HG02973 (cell line): ENCODE measurements at regions not wholly inside any gene's neighbourhood (a gene's known extent, or its start where the extent isn't known, plus 50 kb on each side); places are given as distances from the start of the nearest gene placed in this dataset.

ENCODE experiments used
- ATAC-seq: cut with Tn5 transposase; IDR thresholded peaks from one replicate; pipeline ENCODE4 v1.9.1; 2021; ENCODE audit warnings: moderate library complexity; ENCODE audit not compliant: unreplicated experiment

DNA sequence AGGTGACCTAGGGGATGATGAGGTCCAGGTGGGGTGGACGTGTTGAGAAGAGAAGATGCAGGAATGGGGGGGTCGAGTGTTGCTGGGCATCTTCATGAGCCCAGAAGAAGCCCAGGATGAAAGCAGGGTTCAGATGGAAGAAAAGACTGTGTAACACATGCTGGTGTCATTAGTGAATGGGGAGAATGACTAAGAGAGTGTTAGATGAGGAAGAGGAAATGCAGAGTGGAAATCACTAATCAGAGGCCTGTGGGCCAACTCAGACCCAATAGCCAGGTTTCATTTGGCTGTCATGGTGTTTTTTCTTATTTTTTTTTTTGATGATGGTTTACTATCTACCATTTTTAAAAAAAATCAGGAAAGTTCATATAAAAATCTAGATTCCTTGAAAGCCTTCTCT lies 180.8 kb upstream of the CAMK1G start:
- no peak for ATAC-seq

DNA sequence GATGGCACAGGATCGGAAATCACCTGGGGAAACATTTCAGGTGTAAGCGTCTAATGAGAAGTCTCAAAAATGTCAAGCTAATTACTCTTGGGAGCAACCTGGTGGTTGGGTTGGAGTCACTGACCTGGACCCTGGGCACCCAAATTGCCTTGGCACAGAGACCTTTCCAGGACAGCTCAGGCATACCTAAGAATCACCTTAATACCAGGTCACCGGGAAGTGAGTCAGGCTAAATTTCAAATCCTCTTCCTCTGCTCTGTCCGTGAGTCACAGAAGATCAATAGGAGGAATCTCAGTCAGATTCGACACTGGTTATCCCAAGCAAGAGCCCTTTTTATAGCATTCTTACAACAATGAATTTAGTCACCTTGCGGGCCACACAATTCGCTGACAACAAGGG lies 179.6 kb upstream of the CAMK1G start:
- no peak for ATAC-seq

DNA sequence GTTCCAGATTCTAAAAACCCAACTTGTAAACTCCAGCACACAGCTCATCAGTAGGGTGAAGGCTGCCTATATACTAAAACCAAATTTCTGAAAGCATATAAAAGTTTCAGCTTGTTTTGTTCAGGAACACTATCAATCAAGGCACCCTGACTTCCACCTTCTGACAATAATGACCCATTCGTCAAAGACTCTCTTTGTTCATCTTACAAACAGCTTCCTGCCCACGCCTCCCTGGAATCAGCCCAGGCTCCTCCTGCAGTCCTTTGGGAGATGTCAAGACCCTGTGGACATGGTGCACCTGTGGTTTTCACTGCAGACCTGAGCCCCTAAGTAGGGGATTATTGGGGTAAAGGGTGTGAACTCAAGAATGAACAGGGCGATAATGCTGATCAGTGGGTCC lies 178.9 kb upstream of the CAMK1G start:
- no peak for ATAC-seq

DNA sequence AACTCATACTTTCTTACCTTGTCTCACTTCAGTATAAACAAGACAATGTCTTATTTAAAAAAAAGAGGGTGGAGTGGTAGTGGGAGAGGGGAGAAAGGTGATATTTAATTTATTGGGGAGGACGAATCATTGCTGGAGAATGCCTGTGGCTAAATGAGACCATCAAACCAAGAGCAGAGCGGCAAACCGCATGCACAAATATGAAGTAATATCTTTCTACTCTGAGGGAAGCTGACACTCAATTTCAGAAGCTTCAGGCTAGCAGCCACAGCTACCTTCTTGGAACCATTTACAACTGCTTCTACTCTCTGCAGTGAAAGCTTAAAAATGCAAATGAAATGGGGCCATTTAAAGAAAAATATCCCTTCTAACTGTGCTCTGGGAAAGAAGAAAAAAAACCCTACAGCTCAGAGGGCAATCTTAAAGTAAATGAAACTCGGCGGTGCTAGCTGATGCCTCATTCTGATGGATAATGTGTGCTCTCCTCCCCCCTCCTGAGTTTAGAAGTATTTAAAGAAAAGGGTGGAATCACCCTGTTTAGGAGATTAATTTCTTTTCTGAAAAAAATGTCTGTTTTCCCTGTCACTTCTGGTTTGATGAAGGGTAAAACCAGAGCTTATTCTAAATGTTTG lies 178.2 kb upstream of the CAMK1G start:
- ATAC-seq = no peak

DNA sequence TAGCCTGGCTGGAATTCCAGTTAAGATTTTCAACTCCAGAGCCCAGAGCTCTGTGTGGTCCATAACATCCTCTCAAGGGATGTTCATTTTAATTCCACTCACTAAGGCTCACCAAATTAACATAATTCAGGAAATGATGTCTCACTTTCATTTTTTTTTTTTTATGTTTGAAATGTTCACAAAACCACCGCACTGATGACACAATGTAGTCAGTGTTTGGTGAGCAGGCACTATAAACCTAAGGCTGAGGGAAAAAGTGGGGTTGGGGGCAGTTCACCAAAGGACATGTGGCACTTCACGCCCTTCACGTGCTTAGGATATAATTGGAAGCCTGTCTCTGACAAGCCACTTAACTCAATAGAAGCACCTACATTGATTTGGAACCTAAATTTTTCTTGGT lies 177.3 kb upstream of the CAMK1G start:
- no peak for ATAC-seq

DNA sequence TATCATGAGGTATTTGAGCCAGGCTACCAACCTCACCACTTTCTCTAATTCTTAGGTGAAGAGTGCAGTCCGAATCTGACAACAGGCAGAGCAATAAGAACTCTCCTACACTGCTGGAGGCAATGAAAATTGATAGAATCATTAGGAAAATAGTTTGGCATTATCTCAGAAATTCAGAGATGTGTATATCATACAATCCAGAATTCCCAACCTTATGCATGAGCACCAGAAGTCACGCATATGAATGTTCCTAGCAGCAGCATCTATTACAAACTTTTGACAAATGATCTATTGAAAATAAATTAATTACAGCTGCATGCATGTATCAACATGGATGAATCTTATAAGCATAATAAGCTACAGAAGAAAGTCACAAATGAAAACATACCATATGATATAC lies 176.9 kb upstream of the CAMK1G start:
- ATAC-seq = no peak

DNA sequence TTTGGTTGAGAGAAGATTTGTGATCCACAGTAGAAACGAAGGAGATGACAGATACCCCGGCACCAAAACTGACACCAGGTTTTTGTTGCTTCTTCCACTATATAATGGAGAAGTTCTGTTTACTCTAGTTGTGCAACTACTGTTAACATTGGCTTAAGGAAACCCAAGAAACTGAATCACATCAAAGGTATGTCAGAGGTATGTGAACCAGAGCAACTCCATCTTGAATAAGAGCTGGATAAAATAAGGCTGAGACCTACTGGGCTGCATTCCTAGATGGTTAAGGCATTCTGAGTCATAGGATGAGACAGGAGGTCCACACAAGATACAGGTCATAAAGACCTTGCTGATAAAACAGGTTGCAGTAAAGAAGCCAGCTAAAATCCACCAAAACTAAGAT lies 173.7 kb upstream of the CAMK1G start:
- ATAC-seq = no peak

DNA sequence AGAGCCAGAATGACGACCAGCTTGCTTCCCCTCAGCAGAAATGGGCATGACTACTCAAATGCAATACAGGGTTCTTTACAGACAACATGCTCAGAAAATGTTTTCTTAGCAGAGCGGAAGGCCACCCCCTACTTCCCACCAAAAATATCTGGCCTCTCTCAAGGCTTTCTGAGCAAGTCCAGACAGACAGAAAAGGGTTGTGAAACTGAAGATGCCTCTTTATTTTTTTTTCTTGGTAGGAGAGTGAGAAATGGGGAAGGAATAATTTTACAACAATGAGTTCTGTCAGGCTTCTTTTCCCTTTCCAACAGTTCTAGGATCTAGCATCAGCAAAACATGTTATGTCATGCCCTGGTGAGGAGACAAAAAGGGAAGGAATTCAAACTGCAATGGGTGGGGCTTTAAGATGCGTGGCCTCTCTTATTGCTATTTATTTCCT lies 172.0 kb upstream of the CAMK1G start:
- ATAC-seq = no peak

DNA sequence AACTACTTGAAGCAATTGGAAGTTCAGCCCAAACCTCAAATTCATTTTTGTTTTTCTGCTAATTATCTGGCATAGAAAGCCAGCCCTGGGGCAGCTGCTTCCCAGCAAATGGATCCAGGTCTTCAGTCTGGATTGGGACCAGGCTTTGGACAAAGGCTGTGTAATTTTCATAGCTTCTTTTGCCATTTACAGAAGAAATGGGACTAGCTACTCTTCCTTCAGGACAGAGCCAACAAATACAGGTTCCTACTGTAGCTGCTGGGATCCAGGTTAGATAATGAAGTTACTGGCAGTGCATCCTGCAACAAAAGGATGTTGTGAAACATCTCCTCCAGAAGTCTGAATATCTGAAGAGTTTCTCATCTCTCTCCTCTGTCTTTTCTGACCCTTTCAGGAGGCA lies 171.5 kb upstream of the CAMK1G start:
- no peak for ATAC-seq

DNA sequence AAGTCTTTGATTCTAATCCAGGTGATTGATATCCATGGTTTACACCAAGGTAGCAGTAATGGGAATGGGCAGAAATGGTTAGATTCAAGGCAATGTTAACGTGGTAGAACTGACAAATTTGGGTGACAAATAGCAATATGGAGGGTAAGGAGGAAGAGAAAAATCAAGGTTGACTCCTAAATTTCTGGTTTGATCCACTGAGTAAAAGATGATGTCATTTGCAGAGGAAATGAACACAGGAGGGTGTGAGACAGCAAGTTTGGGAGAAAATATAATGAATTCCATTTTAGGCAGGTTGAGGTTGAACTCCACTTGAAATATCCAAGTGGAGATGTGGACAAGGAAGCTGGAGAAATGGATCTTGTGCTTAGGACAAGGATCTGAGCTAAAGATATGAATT lies 170.9 kb upstream of the CAMK1G start:
- no peak for ATAC-seq

DNA sequence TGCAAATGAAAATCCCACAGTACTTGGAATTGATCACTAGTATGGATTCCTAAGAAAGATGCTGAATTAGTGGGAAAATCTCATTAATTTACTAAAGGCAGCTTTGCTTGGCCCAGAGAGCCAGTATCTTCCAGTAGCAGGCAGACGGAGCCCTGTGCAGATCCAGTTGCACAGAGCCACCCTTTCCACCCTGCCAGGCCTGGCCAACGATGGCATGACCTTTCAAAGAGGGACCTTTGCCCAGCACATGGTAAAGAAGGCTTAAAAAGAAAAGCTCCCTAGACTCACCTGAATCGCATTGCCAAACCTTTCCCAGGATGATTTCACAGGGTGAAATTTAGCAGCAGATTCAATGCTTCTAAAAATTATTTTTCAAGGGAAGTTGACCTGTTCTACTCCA lies 170.5 kb upstream of the CAMK1G start:
- ATAC-seq = no peak

DNA sequence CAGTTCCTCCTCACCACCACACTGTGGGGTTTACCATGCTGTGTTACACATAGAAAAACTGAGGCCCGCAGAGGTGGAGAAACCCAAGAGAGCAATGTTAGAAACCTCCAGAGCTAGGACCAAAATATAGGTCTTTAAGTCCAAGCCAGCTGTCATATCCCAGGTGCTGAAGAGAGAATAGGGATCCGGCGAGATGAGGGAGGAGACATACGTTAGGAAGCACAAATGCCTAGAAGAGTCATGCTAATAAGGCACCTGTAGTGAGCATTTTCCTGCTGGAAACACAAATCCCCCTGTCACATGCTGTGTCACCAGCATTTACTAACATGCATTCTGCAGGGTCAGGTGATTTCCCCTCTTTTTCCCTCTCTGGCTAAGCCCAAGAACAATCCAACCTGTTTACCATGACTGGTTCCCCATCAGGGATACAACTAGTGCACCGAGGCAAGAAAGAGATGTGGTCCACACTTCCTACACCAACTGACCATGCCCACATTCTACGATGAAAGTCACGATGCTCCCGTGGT lies 168.6 kb upstream of the CAMK1G start:
- ATAC-seq = no peak

DNA sequence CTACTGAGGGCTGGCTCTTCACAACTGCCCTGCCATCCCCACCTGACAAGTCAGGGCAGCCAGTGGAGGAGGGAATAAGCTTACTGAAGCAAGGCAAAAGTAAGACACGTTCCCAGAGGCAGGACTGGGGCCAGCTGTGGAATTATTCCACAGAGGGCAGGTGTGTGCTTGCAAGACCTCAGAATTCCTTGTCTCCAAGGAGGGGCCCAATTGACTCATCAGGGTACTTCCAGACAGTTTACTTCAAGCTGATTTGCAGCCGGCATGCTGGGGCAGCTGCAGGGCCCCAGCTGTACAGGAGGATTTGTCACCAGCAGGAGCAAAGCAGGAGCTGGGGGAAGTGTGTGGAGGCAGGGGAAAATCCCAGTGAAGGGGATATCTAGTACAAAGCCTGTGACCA lies 167.5 kb upstream of the CAMK1G start:
- no peak for ATAC-seq

DNA sequence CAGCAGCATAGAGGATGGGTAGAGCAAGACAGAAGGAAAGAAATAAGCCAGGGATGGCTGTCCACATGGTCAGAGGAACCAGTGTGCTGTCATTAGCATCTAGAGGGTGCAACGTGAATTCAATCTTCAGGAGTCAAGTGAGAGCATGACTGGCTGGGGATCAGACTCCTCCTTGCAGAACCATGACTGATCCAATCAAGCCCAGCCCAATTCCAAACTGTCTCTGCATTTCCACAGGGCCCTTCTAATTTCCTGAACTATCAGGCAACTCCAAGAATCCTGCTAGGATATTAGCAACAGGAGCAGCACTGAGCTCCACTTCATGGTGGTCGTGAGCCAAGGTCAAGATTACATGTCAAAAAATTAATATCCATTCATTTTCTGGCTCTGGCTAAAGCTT lies 166.8 kb upstream of the CAMK1G start:
- no peak for ATAC-seq

DNA sequence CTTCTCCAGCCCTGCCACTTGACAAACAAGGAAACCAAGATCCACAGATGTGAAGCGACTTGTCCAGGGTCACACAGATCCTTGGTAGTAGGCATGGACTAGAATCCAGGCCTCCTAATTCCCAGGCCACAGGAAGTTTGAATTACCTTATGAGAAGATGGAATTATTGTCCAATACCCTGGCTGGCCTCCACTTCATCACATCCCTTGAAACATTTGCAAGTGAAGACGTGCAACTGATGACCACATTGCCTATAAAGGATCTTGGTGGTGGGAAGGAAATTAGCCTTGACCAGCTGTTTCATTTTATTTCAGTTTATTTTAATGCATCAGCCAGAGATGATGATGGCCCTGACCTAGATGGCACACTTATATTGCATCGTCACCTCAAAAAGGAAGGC lies 165.8 kb upstream of the CAMK1G start:
- ATAC-seq = no peak

DNA sequence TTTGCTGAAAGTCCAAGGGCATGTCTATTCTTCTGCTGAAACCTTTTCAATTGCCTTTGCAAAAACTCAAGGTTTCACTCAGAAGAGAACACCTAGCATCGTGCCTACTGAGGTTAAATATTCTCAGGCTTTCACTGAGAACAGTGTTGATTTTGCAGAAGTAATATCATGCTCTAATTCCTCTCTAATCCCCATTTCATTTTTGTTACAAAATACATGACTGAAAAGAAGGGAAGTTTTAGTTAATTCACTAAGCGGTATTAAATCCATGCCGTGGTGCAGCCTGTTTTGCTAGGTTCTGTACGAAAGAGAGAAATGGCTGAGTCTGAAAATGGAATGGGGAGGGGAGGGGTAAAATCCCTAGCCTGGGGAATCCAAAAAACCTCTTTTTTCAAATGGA lies 163.2 kb upstream of the CAMK1G start:
- ATAC-seq = no peak

DNA sequence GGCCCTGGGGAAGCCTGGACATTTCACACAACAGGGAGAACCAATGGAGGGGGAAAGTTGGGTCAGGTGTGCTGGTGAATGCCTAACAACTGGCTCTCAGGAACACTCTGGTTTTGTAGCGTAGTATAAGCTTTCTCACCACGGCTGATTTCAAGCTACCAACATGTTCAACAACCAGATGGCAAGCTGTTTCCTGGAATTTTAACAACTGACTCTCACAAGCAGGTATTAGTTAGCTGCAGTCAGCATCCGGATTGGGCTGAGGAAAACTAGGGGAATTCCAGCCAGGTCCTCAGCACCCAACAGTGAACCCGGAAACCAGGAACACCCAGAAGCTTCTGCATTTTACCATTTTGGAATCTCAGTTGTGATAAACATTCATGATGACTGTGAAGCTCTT lies 162.3 kb upstream of the CAMK1G start:
- ATAC-seq = no peak

DNA sequence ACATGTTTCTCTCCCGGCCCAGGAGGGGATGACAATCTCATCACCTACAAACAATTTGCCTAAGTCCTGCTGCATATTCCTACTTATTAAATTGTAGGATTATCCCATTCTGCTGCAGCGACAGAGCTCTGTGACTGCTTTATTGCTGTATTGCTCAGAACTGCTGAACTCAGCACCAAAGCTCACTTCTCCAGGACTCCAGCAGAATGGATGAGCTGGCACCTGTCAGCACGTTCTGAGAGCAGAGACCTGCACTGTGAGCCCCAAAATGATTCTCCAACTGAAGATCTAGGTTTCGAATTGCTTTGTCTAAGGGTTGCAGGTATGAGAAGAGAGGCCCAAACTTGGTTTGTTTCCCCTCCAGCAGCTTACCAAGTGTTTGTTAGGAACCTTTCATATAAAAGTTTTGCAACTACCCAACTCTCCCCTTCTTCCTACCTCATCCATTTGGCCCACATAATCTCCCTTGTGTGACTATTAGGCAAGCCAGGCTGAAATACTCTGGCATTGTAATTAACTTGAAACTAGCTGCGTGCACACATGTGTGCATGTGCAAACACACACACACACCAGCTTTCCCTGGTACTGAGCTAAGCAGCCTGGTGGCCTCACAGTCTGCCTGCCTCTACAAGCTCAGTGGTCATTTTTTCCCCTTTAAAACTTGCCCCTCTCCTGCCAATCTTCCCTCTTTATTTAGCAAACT lies 161.4 kb upstream of the CAMK1G start:
- no peak for ATAC-seq

DNA sequence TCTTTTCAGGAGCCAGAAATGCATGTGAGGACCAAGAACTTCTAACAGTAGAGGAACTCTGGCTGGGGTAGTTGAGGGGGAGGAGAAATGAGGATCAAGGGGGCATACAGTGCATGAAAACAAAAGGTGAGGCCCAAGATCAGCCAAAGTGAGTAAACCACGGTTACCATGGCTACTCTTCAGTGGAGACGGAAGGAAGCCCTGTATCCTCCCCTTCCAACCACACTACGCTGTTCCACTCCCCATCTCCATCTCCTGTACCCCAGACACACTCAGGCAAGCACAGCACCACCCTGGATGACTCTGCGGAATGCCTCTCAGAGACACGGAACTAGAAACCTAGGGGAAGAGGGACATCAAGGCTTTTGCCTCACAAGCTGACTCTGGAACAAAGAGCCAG lies 157.6 kb upstream of the CAMK1G start:
- ATAC-seq = no peak

DNA sequence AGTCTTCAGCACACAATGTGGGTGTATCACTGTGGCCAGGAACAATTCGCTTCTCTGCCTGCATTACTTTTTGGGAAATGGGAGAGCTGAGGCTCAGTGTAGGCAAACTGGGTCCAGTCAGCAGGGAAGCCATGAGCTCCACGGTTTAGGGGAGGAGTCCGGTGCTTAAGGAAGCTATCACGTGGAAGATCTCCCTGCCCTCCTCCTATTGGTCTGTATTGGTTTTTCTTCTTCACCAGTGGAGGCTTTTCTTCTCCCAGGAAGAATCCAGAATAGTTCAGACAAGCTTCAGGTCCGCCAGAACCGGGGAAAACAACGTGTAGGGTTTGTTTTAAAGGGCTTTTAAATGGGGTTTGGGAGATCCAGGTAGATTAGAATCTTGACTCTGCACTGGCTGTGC lies 156.2 kb upstream of the CAMK1G start:
- no peak for ATAC-seq

DNA sequence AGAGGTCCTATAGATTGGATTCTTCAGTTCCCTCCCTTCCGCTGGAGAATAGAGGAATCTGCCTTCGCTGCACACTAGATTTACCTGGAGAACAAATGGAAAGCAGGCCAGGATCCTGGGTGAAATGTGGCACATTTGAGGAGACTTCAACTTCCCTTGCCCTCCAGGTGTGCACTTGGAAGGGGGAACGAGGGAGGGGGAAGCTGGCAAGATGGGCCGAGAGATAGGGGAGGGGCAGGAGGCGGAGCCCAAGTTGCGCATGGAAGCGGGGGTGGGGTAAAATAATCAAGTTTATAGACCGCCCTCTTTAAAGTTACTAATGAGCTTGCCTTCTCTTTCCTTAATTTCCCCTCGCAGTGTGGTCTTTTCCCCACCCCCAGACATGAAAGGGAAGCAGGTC lies 155.7 kb upstream of the CAMK1G start:
- ATAC-seq = no peak

DNA sequence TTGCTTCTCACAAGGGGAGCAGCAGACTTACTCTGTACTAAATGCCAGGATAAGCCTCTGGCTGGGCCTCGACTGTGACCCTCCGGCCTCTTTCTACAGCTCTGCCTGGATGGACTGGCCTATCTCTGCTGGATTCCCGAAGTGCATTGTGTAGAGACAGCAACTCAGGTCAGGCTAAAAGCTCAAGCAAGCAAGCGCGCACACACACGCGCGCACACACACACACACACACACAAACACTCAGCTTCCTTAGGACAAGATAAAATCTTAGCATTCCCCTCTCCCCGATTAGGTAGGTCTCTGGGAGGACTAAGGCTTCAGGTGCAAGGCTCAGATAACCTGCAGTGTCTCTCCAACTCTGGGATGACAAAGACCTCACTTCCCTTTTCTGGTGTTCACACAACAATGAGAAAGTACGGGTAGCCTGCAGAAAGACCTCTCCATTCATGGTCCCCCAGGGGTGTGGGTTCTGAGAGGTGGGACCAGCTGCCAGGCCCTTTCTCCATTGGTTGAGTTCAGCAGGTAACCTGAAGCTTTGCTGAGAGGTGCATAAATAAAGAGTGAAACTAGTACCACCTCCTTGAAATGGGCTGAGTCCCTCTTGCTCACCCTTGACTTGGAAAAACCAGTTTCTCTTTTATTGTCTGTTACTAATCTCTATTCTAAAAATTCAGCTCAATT lies 155.1 kb upstream of the CAMK1G start:
- no peak for ATAC-seq
